Posterior vena cava (tissue), 2 donors: ENCODE measurements at regions not wholly inside any gene's neighbourhood (a gene's known extent, or its start where the extent isn't known, plus 50 kb on each side); places are given as distances from the start of the nearest gene placed in this dataset.

Experiments used
- DNase-seq: peaks from one replicate; pipeline ENCODE4 v3.0.0-alpha.2; 2020; ENCODE audit warnings: low spot score
- intact Hi-C, 2 donors: fragments of 100-400 bp; cut with DNase I; formaldehyde crosslinking; loops; one replicate each; pipeline versions ENCODE4 v1.14.1 to v1.14.2; 2022 to 2023
- donor health status: DM: yes; HTN: yes; CAD: no.
- donor health status: DM: yes; HTN: yes; CAD: no.

- no peak for DNase-seq
- intact Hi-C loops = no loop called here
Observed at GRCh38 chr4:188484256-188484655, 345.0 kb downstream of the TRIML1 start.

DNA sequence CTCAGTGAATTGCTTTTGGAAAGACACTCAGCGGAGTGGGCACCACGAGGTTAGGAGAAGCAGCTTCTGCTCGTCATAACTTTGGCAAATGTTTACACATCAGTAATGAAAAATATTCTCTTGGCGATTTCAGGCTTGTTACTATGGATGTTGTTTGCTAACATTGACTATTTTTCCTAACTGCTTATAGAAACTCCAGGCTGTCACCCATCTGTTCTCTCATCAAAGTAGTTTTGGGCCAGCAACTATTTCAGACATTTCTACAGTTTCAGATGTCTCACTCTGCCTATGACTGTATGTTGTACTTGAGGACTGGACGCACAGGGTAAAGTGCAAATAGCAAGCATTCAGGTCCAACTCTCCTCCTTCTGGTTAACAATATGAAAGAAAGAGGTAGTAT is 346.7 kb downstream of the TRIML1 start:
- DNase-seq = no peak
- intact Hi-C loops = no loop called here

DNA sequence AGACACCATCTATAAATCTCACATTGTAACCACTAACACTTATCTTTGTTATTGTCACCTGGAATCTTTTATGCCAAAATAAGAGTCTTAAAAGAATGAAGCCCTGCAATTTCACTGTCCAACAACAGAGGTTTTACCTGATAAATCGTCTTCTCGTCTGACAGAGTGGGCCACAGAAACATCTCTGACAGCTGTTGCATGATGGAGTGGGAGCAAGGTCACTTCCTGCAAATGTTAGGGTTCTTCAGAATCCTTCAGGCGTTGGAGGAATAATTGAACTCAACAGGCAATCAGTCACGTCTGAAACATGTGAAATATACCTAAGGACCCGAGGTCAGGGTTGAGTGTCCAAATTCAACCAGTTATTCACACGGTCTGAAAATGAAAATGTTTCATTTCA is 353.6 kb downstream of the TRIML1 start:
- no peak for DNase-seq
- intact Hi-C loops = no loop called here

DNA sequence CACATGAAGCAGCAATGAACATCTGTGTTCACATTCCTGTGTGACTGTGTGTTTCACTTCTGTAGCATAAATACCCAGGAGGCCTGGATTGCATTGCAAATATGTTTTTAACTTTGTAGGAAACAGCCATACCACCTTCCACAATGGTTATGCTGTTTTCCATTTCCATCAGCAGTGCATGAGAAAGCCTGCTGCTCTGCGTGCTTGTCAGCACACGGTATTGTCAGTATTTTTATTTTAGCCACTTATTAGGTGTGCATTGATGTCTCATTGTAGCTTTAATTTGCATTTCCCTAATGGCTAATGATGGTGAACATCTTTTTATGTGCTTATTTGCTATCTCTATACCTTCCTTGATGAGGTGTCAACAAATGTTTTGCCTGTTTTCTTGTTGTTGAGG is 355.9 kb downstream of the TRIML1 start:
- no peak for DNase-seq
- intact Hi-C loops = no loop called here

GRCh38 chr4:188511431-188511830 is 372.2 kb downstream of the TRIML1 start:
- intact Hi-C loops = no loop called here
- DNase-seq = no peak

DNA sequence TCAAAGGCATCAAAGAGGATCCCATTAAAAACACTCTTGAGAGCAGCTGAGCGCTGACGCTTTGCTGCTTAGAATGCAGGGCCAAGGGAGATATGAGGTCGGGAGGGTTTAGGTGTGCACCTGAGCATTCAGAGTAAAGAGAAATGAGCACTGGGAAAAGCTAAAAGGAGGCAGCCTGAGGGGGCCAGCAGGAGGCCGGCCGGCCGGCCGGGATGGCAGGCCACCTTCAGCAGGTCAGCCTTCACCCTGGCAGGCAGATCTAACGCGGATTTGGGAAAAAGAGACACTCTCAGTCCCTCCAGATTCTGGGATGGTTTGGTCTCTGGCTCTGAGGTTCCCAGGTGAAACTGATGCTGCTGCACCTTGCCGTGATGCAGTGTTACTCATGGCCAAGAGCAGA is 393.5 kb downstream of the TRIML1 start:
- no peak for DNase-seq
- intact Hi-C loops = no loop called here

DNA sequence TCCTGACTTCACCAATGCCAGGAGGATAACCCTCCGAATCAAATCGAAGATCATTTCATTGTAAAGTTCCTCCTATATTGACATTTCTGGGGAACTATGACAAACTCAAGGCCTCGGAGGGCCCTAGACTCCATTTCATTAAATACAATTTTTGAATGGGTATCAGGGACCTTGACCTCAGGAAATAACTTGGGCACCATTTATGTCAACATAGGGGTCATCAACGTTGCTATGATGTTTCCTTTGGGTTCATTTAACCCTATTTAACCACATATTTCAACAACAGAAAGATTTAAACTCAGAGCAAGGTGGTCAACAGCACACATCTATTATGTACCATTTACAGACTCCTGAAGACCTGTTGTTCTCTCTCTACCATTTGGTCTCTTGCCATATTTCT is 395.1 kb downstream of the TRIML1 start:
- DNase-seq = no peak
- intact Hi-C loops = no loop called here

GRCh38 chr4:188534917-188535316 is 395.7 kb downstream of the TRIML1 start:
- intact Hi-C loops = no loop called here
- DNase-seq = no peak

GRCh38 chr4:188536826-188537225 is 397.6 kb downstream of the TRIML1 start:
- intact Hi-C loops = no loop called here
- DNase-seq = no peak

- intact Hi-C loops = no loop called here
- DNase-seq = no peak
Observed at GRCh38 chr4:188550296-188550695, 411.1 kb downstream of the TRIML1 start.

DNA sequence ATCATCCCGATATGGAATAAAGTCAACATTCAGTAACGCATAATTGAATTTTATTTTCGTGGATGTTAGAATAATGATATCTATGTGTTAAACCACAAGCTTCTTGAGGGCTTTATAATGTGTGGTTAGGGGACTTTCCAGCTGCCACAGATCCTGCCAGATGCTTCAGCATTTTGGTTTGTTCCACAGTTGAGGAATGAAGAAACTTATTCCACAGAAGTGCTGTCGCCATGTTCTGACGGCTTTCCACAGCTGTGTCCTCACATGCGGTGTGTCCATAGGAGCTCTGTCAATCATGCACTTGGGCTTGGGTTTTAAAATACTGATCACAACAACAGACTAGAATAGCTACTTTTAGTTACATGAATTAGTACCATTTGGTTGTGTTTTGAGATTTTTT is 411.9 kb downstream of the TRIML1 start:
- no peak for DNase-seq
- intact Hi-C loops = no loop called here

DNA sequence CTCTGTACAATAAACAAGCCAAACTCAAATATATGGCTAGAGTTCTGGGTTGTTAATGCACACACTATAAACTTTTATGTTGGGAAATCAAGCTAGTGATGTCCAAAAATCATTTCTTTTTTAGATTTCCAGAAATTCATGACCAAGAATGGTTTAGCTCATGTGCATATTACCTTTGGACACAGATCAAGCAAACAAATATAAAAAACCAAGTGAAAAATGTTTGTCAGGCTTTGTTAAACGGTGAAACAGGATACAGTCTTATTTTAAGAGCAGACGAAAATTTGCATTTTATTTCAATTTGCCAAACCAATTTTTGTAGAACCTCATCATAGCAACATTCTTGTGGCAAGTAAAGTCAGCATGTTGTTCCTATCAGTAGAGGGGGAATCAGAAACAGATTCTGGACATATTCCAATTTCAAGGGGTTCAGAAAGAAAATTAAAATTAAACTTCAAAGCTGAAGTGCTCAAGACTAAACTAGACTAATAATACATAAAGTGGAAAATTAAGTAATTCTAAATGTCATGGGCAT is 413.6 kb downstream of the TRIML1 start:
- intact Hi-C loops = no loop called here
- no peak for DNase-seq

- no peak for DNase-seq
- intact Hi-C loops = no loop called here
Observed at GRCh38 chr4:188554413-188554812, 415.2 kb downstream of the TRIML1 start.

GRCh38 chr4:188573104-188573503 is 433.9 kb downstream of the TRIML1 start:
- intact Hi-C loops = no loop called here
- no peak for DNase-seq

DNA sequence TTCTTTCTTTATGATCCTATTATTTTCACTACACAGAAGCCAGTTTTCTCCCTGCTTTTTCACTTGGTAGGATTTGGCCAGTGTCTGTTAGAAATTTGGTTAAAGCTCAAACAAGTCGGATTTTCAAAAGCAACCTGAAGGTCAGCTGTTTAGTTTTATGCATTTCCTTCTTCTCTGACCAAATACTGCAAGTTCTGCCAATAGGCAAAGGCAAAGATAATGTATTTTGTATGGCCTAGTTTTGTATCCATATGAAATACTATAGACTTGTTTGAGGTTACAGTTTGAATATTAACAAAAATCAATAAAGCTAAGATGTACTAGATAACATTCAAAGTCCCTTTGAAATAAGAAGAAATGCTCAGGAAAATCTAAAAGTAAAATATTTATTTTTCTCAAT is 439.4 kb downstream of the TRIML1 start:
- no peak for DNase-seq
- intact Hi-C loops = no loop called here

DNA sequence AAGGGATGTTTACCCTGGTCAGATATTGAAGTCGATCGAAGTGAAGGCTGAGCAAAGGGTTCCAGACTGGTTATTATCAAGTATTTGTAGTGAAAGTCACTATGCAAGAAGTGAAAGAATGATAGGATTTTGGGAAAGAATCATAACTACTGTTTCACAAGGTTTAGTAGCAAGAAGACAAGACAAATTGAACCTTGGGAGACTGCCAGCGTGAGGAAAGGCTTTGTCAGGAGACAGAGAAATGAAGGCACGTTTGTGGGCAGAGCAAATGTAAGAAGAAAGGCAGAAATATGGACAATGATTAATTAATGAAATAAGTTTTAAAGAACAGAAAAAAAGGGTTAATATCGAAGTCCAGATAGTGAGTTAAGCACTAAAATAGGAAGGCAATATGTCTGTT is 456.8 kb downstream of the TRIML1 start:
- intact Hi-C loops = no loop called here
- DNase-seq = no peak

GRCh38 chr4:188603646-188604045 is 464.4 kb downstream of the TRIML1 start:
- intact Hi-C loops = no loop called here

DNA sequence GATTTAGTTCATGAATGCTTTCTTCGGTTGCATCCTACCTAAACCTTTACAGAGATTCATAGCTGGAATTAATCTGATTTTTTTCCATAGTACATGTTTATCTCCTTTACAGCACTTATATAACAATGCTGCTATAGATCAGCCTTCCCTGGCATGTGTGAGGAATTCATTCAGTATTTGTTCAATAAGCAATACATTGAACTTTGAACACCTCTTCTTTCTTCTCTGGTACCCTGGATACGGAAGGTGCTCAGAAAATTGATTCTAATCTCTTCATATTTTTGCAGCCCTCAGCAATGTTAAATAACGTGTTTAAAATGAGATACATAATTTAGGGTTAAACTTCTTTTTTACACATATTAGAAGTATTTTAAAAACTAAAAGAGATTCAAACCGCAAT is 467.4 kb downstream of the TRIML1 start:
- intact Hi-C loops = no loop called here
- DNase-seq = no peak

More at GRCh38 chr4:188603646-188604045, 464.4 kb downstream of the TRIML1 start:
- DNase-seq = no peak

DNA sequence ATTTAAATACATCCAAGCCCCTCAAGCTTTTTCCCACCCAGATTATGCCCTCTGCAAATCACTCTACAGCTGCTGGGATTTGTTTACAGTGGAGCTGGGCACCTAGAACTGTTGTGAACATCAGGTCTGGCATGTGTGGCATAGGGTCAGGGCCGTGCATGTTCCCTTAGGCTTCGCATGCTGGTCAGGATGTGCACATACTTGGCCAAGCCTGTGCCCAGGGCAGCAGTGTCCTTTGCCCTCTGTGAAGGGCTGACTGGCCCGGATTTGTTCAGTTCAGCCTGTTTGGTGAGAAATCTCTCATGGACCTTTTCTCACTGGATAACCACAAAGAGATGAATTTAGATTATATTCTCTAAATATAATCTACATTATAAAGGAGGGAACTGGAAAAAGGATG is 471.9 kb downstream of the TRIML1 start:
- no peak for DNase-seq
- intact Hi-C loops = no loop called here

DNA sequence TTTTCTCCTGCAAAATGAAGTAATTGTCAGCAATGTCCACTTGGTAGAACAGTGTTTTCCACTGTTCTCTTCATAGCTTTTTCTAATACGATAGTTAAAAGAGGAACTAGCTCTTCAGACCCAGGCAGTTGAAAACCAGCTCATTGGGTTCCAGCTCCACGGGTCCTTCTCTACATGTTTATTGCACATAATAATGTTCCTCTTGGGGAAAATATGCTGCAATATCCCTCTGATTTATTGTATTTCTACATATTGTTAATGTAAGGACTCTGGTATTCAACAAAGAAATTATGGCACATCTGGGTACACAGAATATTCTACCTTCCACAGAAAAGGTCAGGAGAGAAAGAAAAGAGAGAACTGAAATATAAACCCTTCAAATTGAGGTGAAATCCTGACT is 473.4 kb downstream of the TRIML1 start:
- no peak for DNase-seq
- intact Hi-C loops = no loop called here

- DNase-seq = no peak
- intact Hi-C loops = no loop called here
Observed at GRCh38 chr4:188613976-188614375, 474.7 kb downstream of the TRIML1 start.

DNA sequence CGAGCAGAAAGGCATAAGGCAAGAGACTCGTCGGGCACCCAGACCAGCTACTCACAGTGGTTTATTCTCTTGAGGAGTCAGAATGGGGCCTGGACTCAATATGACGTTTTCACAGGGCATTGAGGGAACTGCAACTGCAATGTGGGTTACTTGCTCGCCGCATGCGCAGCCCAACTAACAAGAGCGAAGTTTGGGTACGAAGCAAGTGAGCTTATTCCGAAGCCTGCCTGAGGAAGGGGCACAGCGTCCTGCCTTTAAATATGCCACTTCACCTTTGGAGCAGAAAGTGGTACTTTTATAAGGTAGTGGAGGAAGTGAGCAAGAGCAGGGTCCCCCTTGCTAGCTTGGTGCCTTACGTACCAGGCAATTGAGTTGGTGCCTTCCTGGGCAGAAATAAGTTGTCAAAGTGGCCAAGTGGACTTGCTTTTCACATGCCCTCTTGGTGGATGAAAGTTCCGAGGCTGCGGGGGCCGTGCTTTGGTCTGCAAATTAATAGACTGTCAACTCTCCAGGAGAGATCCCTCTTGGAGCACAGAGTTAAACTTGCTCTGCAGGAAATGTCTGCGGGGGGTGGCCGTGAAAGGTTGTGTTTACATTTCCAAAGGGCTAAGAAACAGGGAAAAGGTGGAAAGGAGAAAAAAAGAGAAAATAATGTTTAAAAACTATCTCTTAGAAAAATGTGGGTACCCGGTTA is 480.4 kb downstream of the TRIML1 start:
- intact Hi-C loops = no loop called here
- no peak for DNase-seq
